H1 (cell line): ENCODE measurements at regions not wholly inside any gene's neighbourhood (a gene's known extent, or its start where the extent isn't known, plus 50 kb on each side); places are given as distances from the start of the nearest gene placed in this dataset.

ENCODE experiments used
- CTCF ChIA-PET: fragments of 300-600 bp; sonication (Branson Sonifier 250); formaldehyde crosslinking; loops from one replicate; lab custom pipeline; 2021; ENCODE audit not compliant: partially characterized antibody; lab: Charles Lee
- POLR2A ChIA-PET: fragments of 300-600 bp; sonication (Branson Sonifier 250); formaldehyde crosslinking; loops from one replicate; lab custom pipeline; 2021; ENCODE audit warnings: inconsistent platforms; ENCODE audit not compliant: partially characterized antibody; lab: Charles Lee
- DNase-seq, 2 experiments: peaks; one replicate each; pipeline versions ENCODE4 v3.0.0 to v3.0.0-alpha.2; 2010 to 2022; ENCODE audit warnings: low spot score in 2 of 2, low read depth in 1 of 2, mixed read lengths in 1 of 2
- FAIRE-seq: peaks from 2 replicates; lab custom pipeline; 2011; peaks lifted over from hg19 to GRCh38; lab: Jason Lieb, UNC
- H2AFZ ChIP-seq: 2 replicates; pipeline ENCODE4 v1.8.1; 2012; ENCODE audit warnings: low read length, inconsistent platforms
- H2AK5ac ChIP-seq: 2 replicates; pipeline ENCODE4 v1.6.1; 2013; ENCODE audit warnings: low read depth, low read length
- H2BK120ac ChIP-seq: replicated peaks from 2 replicates; pipeline ENCODE3; 2013; ENCODE audit warnings: low read depth, low read length, inconsistent platforms
- H2BK12ac ChIP-seq: 2 replicates; pipeline ENCODE4 v1.6.1; 2013; ENCODE audit warnings: low read depth, low read length
- H2BK15ac ChIP-seq: 2 replicates; pipeline ENCODE4 v1.6.1; 2013; ENCODE audit warnings: low read length
- H2BK20ac ChIP-seq: 2 replicates; pipeline ENCODE4 v1.6.1; 2013; ENCODE audit warnings: low read length
- H2BK5ac ChIP-seq: 2 replicates; pipeline ENCODE4 v1.6.1; 2013; ENCODE audit warnings: low read depth, low read length
- H3K14ac ChIP-seq: 2 replicates; pipeline ENCODE4 v1.6.1; 2013; ENCODE audit warnings: inconsistent platforms; ENCODE audit not compliant: insufficient read length
- H3K18ac ChIP-seq: 2 replicates; pipeline ENCODE4 v1.6.1; 2013; ENCODE audit warnings: low read length; ENCODE audit errors: extremely low read depth
- H3K23ac ChIP-seq: 2 replicates; pipeline ENCODE4 v1.6.1; 2013; ENCODE audit warnings: inconsistent platforms; ENCODE audit not compliant: insufficient read length
- H3K23me2 ChIP-seq: 2 replicates; pipeline ENCODE4 v1.6.1; 2013; ENCODE audit warnings: low read depth, low read length
- H3K27ac ChIP-seq: 2 replicates; pipeline ENCODE4 v1.6.1; 2011; ENCODE audit warnings: low read depth, low read length, inconsistent platforms
- H3K27me3 ChIP-seq, 4 experiments: replicated peaks in 1 of 4; 1 replicate in 1 of 4; 2 replicates in 3 of 4; pipeline versions ENCODE4 v1.6.1 to v1.8.1; 2011 to 2013; ENCODE audit warnings: low read length in 3 of 4, mild to moderate bottlenecking in 3 of 4, inconsistent platforms in 2 of 4, mixed read lengths in 2 of 4, moderate library complexity in 1 of 4; ENCODE audit not compliant: control insufficient read depth in 3 of 4, insufficient read depth in 3 of 4; ENCODE audit errors: extremely low read depth in 1 of 4
- H3K36me3 ChIP-seq, 4 experiments: 2 replicates each; pipeline versions ENCODE4 v1.6.1 to v1.8.1; 2011 to 2013; ENCODE audit warnings: mild to moderate bottlenecking in 4 of 4, low read length in 3 of 4, moderate library complexity in 2 of 4, control low read depth in 1 of 4, inconsistent platforms in 1 of 4; ENCODE audit not compliant: insufficient read depth in 4 of 4, control insufficient read depth in 2 of 4
- H3K4ac ChIP-seq: replicated peaks from 2 replicates; pipeline ENCODE3; 2013; ENCODE audit warnings: low read length, low read depth, mixed read lengths, inconsistent platforms; ENCODE audit not compliant: insufficient read length
- H3K4me1 ChIP-seq, 4 experiments: replicated peaks in 1 of 4; 1 replicate in 1 of 4; 2 replicates in 3 of 4; pipeline versions ENCODE4 v1.6.1 to v1.8.1; 2011 to 2013; ENCODE audit warnings: low read length in 3 of 4, inconsistent platforms in 2 of 4, mixed read lengths in 1 of 4; ENCODE audit not compliant: insufficient read depth in 4 of 4, control insufficient read depth in 3 of 4
- H3K4me2 ChIP-seq, 2 experiments: 2 replicates each; pipeline versions ENCODE4 v1.6.1 to v1.8.1; 2011 to 2013; ENCODE audit warnings: low read depth in 2 of 2, low read length in 2 of 2, control low read depth in 1 of 2, inconsistent platforms in 1 of 2, mild to moderate bottlenecking in 1 of 2; ENCODE audit not compliant: insufficient read depth in 1 of 2
- H3K4me3 ChIP-seq, 4 experiments: fragments of 200-600, 300-600 bp in 1 of 4; sonication (generic), shearing (Covaris generic), sonication (Bioruptor Twin) in 1 of 4; 2 replicates each; pipeline versions ENCODE4 v1.5.1 to v1.8.1; 2011 to 2016; ENCODE audit warnings: low read length in 4 of 4, low read depth in 3 of 4, control low read depth in 2 of 4, inconsistent platforms in 2 of 4, mild to moderate bottlenecking in 2 of 4, mixed read lengths in 1 of 4, moderate library complexity in 1 of 4; ENCODE audit not compliant: insufficient read depth in 2 of 4; ENCODE audit errors: extremely low read depth in 1 of 4
- H3K56ac ChIP-seq: replicated peaks from 2 replicates; pipeline ENCODE3; 2013; ENCODE audit warnings: low read depth, mild to moderate bottlenecking, mixed read lengths, low read length, inconsistent platforms; ENCODE audit not compliant: insufficient read length
- H3K79me1 ChIP-seq: 2 replicates; pipeline ENCODE4 v1.6.1; 2013; ENCODE audit warnings: low read depth, low read length, control low read depth
- H3K79me2 ChIP-seq, 2 experiments: 2 replicates each; pipeline versions ENCODE4 v1.6.1 to v1.8.1; 2012 to 2013; ENCODE audit warnings: low read length in 2 of 2, mild to moderate bottlenecking in 2 of 2, inconsistent platforms in 1 of 2; ENCODE audit not compliant: insufficient read depth in 2 of 2, control insufficient read depth in 1 of 2
- H3K9ac ChIP-seq, 4 experiments: replicated peaks in 1 of 4; 1 replicate in 1 of 4; 2 replicates in 3 of 4; pipeline versions ENCODE4 v1.6.1 to v1.8.1; 2011 to 2013; ENCODE audit warnings: low read depth in 3 of 4, low read length in 3 of 4, control low read depth in 2 of 4, mild to moderate bottlenecking in 2 of 4, moderate library complexity in 2 of 4, inconsistent platforms in 1 of 4; ENCODE audit errors: extremely low read depth in 1 of 4
- H3K9me3 ChIP-seq, 2 experiments: 2 replicates each; pipeline versions ENCODE4 v1.6.1 to v1.8.1; 2012 to 2013; ENCODE audit warnings: mild to moderate bottlenecking in 2 of 2, moderate library complexity in 2 of 2, control low read depth in 1 of 2, inconsistent platforms in 1 of 2, low read depth in 1 of 2, low read length in 1 of 2, mixed read lengths in 1 of 2; ENCODE audit not compliant: insufficient read depth in 2 of 2
- H4K20me1 ChIP-seq, 2 experiments: replicated peaks in 1 of 2; 2 replicates each; pipeline versions ENCODE3 to v1.8.1; 2011 to 2013; ENCODE audit warnings: inconsistent platforms in 2 of 2, low read length in 2 of 2, mild to moderate bottlenecking in 1 of 2; ENCODE audit not compliant: insufficient read depth in 2 of 2, control insufficient read depth in 1 of 2
- H4K5ac ChIP-seq: 2 replicates; pipeline ENCODE4 v1.6.1; 2013; ENCODE audit warnings: low read length, low read depth, mixed read lengths, inconsistent platforms; ENCODE audit not compliant: insufficient read length
- H4K8ac ChIP-seq: 2 replicates; pipeline ENCODE4 v1.8.0; 2013; ENCODE audit warnings: mild to moderate bottlenecking, moderate library complexity, low read length, inconsistent platforms; ENCODE audit not compliant: insufficient read depth; ENCODE audit errors: extremely low read depth
- H4K91ac ChIP-seq: replicated peaks from 2 replicates; pipeline ENCODE3; 2013; ENCODE audit warnings: low read length, mixed read lengths, inconsistent platforms; ENCODE audit not compliant: insufficient read length
- HDAC2 ChIP-seq, 2 experiments: fragments of 300-600 bp in 1 of 2; sonication (generic) in 1 of 2; IDR thresholded peaks; 2 replicates each; pipeline ENCODE4 v1.6.1; 2011 to 2012; ENCODE audit warnings: low read depth in 2 of 2, low read length in 2 of 2, mild to moderate bottlenecking in 2 of 2, moderate library complexity in 2 of 2, borderline replicate concordance in 1 of 2, inconsistent platforms in 1 of 2
- KDM5A ChIP-seq: fragments of 200-600 bp; IDR thresholded peaks from 2 replicates; pipeline ENCODE4 v1.7.1; 2012; ENCODE audit warnings: mild to moderate bottlenecking, low read length, inconsistent platforms, mixed read lengths
- TAF7 ChIP-seq: optimal IDR thresholded peaks from 2 replicates; pipeline ENCODE3; 2011; ENCODE audit warnings: low read depth, mild to moderate bottlenecking, inconsistent platforms, low read length, moderate library complexity, borderline replicate concordance
- TF ChIP-seq, protein P1 (sequence below): IDR thresholded peaks from 2 replicates; pipeline ENCODE4 v1.6.1; 2011; ENCODE audit warnings: low read length, improper control_type of control experiment

GRCh38 chr2:143840601-143841000, 679.3 kb downstream of the ZEB2 start:
- Histone ChIP-seq H2BK12ac (no peak overlapping the region), H3K79me1 (no peaks in the 10 kb centered on the region), H3K23me2 (no peaks in the 10 kb centered on the region), H3K4me2 (no peak overlapping the region), H3K23ac (no peak overlapping the region), H4K91ac (no peak overlapping the region), H3K79me2 (no peaks in the 10 kb centered on the region), H3K18ac (no peak overlapping the region), H2BK5ac (no peak overlapping the region), H2AFZ (no peak overlapping the region), H2BK120ac (no peak overlapping the region), H3K9ac (no peak overlapping the region), H4K5ac (no peak overlapping the region), H3K4ac (no peak overlapping the region), H2BK15ac (no peak overlapping the region), H2AK5ac (no peak overlapping the region), H4K8ac (no peak overlapping the region), H3K36me3 (no peaks in the 10 kb centered on the region), H3K56ac (no peak overlapping the region), H3K27ac (no peak overlapping the region), H3K27me3 (peaks cover 0 to 1% (median 0%) of the 10 kb centered on the region in 4 experiments; a peak in 1 of 7 replicates), H3K9me3 (no peaks in the 10 kb centered on the region), H3K4me3 (no peak overlapping the region), H4K20me1 (peaks cover 0 to 1% of the 10 kb centered on the region in 2 experiments), H3K4me1 (no peaks in the 10 kb centered on the region), H2BK20ac (no peak overlapping the region), H3K14ac (no peak overlapping the region)
- DNase-seq (no peak), FAIRE-seq (no peak)
- CTCF ChIA-PET: interaction anchor here (1.6 to 2.3 kb wide), 3 partner anchors 11 to 266 kb away, joined by 3 to 7 read pairs (median 5); no protein-coding TSS in a partner anchor
- no peak for TF ChIP-seq TAF7
- TF ChIP-seq, protein P1, sequence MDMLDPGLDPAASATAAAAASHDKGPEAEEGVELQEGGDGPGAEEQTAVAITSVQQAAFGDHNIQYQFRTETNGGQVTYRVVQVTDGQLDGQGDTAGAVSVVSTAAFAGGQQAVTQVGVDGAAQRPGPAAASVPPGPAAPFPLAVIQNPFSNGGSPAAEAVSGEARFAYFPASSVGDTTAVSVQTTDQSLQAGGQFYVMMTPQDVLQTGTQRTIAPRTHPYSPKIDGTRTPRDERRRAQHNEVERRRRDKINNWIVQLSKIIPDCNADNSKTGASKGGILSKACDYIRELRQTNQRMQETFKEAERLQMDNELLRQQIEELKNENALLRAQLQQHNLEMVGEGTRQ: no peak
- no peak for TF ChIP-seq HDAC2 (IDR thresholded peaks at IDR 0.05; ENCODE audit: borderline replicate concordance in 1 of 2, low read depth in 2 of 2, low read length in 2 of 2)
- no peak for TF ChIP-seq KDM5A
- POLR2A ChIA-PET: interaction anchor here (0.9 kb wide), 1 partner anchor 30 kb away, joined by 4 read pairs; no protein-coding TSS in a partner anchor
